Esophagus squamous epithelium (tissue), 4 donors: ENCODE measurements at regions not wholly inside any gene's neighbourhood (a gene's known extent, or its start where the extent isn't known, plus 50 kb on each side); places are given as distances from the start of the nearest gene placed in this dataset.

Experiments used
- CTCF ChIP-seq, 6 experiments: fragments of 450-650 bp in 4 of 6; fragments of 200-600 bp in 2 of 6; sonication (generic) in 2 of 6; IDR thresholded peaks; one replicate each; pipeline ENCODE4 v1.5.1; 2016 to 2019; ENCODE audit warnings: antibody characterized with exemption in 6 of 6, mild to moderate bottlenecking in 4 of 6, moderate library complexity in 4 of 6
- POLR2A ChIP-seq, 4 donors: fragments of 450-650 bp; IDR thresholded peaks; one replicate each; pipeline ENCODE4 v1.6.1; 2017; ENCODE audit warnings: antibody characterized with exemption in 4 of 4, mild to moderate bottlenecking in 4 of 4, moderate library complexity in 3 of 4

- TF ChIP-seq CTCF (IDR thresholded peaks at IDR 0.05) (no peak), POLR2A (IDR thresholded peaks at IDR 0.05) (no peak)
These were observed 380.2 kb downstream of the FGF9 start for GRCh38 chr13:22050951-22051563.
